CD14-positive monocyte (primary cell): ENCODE measurements at regions not wholly inside any gene's neighbourhood (a gene's known extent, or its start where the extent isn't known, plus 50 kb on each side); places are given as distances from the start of the nearest gene placed in this dataset.
"Not testable (repeated sequence)": the region's sequence is repeated elsewhere in the genome, so short reads cannot be mapped to it uniquely, and the experiment has no call there.

ENCODE experiments used
- DNase-seq, 3 donors: peaks; one replicate each; pipeline ENCODE4 v3.0.0-alpha.2; 2011 to 2022
- H2AFZ ChIP-seq: 2 replicates; pipeline ENCODE4 v1.6.0; 2012; ENCODE audit warnings: mild to moderate bottlenecking, low read depth, low read length, inconsistent platforms; ENCODE audit not compliant: insufficient read depth, poor library complexity, severe bottlenecking
- H3K27ac ChIP-seq, 2 donors: 1 replicate in 1 of 2; 2 replicates in 1 of 2; pipeline ENCODE4 v1.5.1; 2012 to 2013; ENCODE audit warnings: low read length in 2 of 2, control low read depth in 1 of 2, inconsistent platforms in 1 of 2, low read depth in 1 of 2, mild to moderate bottlenecking in 1 of 2
- H3K27me3 ChIP-seq, 2 donors: one replicate each; pipeline versions ENCODE4 v1.6.0 to v1.6.1; 2011 to 2013; ENCODE audit warnings: low read length in 2 of 2; ENCODE audit not compliant: control insufficient read depth in 2 of 2, insufficient read depth in 2 of 2
- H3K36me3 ChIP-seq, 2 donors: replicated peaks in 1 of 2; 1 replicate in 1 of 2; 2 replicates in 1 of 2; pipeline versions ENCODE4 v1.5.1 to v1.6.1; 2012 to 2013; ENCODE audit warnings: low read length in 2 of 2, control low read depth in 1 of 2, inconsistent platforms in 1 of 2, mild to moderate bottlenecking in 1 of 2; ENCODE audit not compliant: insufficient read depth in 2 of 2, control insufficient read depth in 1 of 2
- H3K4me1 ChIP-seq, 2 donors: 1 replicate in 1 of 2; 2 replicates in 1 of 2; pipeline versions ENCODE4 v1.5.1 to v1.6.1; 2012 to 2013; ENCODE audit warnings: low read length in 2 of 2, control low read depth in 1 of 2, inconsistent platforms in 1 of 2, mild to moderate bottlenecking in 1 of 2, moderate library complexity in 1 of 2; ENCODE audit not compliant: insufficient read depth in 2 of 2, control insufficient read depth in 1 of 2
- H3K4me2 ChIP-seq: replicated peaks from 2 replicates; pipeline ENCODE3; 2012; ENCODE audit warnings: low read length, moderate library complexity, mild to moderate bottlenecking; ENCODE audit not compliant: poor library complexity, severe bottlenecking; ENCODE audit errors: extremely low read depth
- H3K4me3 ChIP-seq, 3 experiments: fragments of 200-600 bp in 1 of 3; sonication (generic) in 1 of 3; replicated peaks in 1 of 3; 1 replicate in 2 of 3; 2 replicates in 1 of 3; pipeline ENCODE4 v1.5.1; 2011 to 2013; ENCODE audit warnings: low read length in 3 of 3, mild to moderate bottlenecking in 3 of 3, control low read depth in 2 of 3, low read depth in 2 of 3, inconsistent platforms in 1 of 3, moderate library complexity in 1 of 3
- H3K79me2 ChIP-seq: 2 replicates; pipeline ENCODE4 v1.6.0; 2012; ENCODE audit warnings: mild to moderate bottlenecking, control low read depth, inconsistent platforms, low read length, moderate library complexity; ENCODE audit not compliant: insufficient read depth
- H3K9ac ChIP-seq: 2 replicates; pipeline ENCODE4 v1.6.0; 2017; ENCODE audit warnings: low read length, mild to moderate bottlenecking; ENCODE audit not compliant: insufficient read depth, poor library complexity, severe bottlenecking
- H3K9me3 ChIP-seq, 2 donors: replicated peaks in 1 of 2; 1 replicate in 1 of 2; 2 replicates in 1 of 2; pipeline versions ENCODE4 v1.5.1 to v1.6.1; 2012 to 2013; ENCODE audit warnings: low read length in 2 of 2, control low read depth in 1 of 2; ENCODE audit not compliant: control insufficient read depth in 1 of 2, insufficient read depth in 1 of 2
- H4K20me1 ChIP-seq: 2 replicates; pipeline ENCODE4 v1.6.0; 2012; ENCODE audit warnings: mild to moderate bottlenecking, low read length, control low read depth, moderate library complexity; ENCODE audit not compliant: insufficient read depth
- H3K27ac Mint-ChIP-seq, 7 donors: one replicate each; pipeline ENCODE4 v1.8.0; 2020; ENCODE audit warnings: mild to moderate bottlenecking in 7 of 7, mixed read lengths in 7 of 7, moderate library complexity in 6 of 7, inconsistent platforms in 2 of 7
- H3K27me3 Mint-ChIP-seq, 3 donors: one replicate each; pipeline ENCODE4 v1.8.0; 2021 to 2022; ENCODE audit warnings: low read depth in 3 of 3, mild to moderate bottlenecking in 3 of 3, mixed read lengths in 3 of 3, moderate library complexity in 3 of 3, inconsistent platforms in 1 of 3
- H3K36me3 Mint-ChIP-seq, 2 donors: one replicate each; pipeline ENCODE4 v1.8.0; 2020; ENCODE audit warnings: mixed read lengths in 2 of 2, inconsistent platforms in 1 of 2, mild to moderate bottlenecking in 1 of 2
- H3K4me1 Mint-ChIP-seq: one replicate; pipeline ENCODE4 v1.8.0; 2020; ENCODE audit warnings: mild to moderate bottlenecking, mixed read lengths
- H3K4me3 Mint-ChIP-seq, 2 donors: one replicate each; pipeline ENCODE4 v1.8.0; 2020; ENCODE audit warnings: mild to moderate bottlenecking in 2 of 2, mixed read lengths in 2 of 2, moderate library complexity in 1 of 2
- H3K9me3 Mint-ChIP-seq, 7 donors: one replicate each; pipeline ENCODE4 v1.8.0; 2020 to 2022; ENCODE audit warnings: mixed read lengths in 7 of 7, mild to moderate bottlenecking in 6 of 7, moderate library complexity in 6 of 7, inconsistent platforms in 2 of 7
- WGBS: methylation state at CpG from one replicate; pipeline ENCODE4 v1.1.5; 2013; ENCODE audit warnings: missing lambda C conversion rate; ENCODE audit not compliant: insufficient coverage; 5-methylcytosine and 5-hydroxymethylcytosine counted together
- intact Hi-C, 2 donors: fragments of 100-400 bp; cut with micrococcal nuclease; formaldehyde crosslinking; loops; one replicate each; pipeline versions ENCODE4 v1.15.0 to v1.15.1; 2023
- TF ChIP-seq, protein P1 (sequence below): fragments of 200-600 bp; IDR thresholded peaks from one replicate; pipeline ENCODE4 v1.8.0; 2022; ENCODE audit warnings: antibody characterized with exemption, mild to moderate bottlenecking

DNA sequence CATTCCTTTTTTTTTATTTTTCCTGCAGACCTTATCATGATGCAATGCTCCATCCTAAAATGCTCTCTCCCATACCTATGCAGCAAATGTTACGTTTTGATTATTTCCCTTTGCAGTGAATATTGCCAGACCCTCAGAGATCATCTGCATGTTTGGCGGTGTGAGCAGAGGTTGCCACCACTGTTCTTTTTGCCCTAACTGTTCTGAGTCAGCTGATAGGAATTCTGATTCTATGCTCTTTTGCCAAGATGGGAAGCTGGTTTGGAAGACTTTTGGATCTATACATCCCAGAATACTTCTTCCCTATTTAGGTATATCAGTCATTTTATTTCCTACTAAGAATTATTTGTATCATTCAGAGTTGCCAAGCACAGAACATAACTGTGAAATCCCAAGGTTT is 130.5 kb downstream of the KLF6 start:
- intact Hi-C loops = no loop called here
- H3K27ac Mint-ChIP-seq = no peak overlapping the region
- H2AFZ ChIP-seq = no peak overlapping the region
- no peaks in the 10 kb centered on the region for H4K20me1 ChIP-seq
- no peaks in the 10 kb centered on the region for H3K9me3 ChIP-seq
- H3K36me3 ChIP-seq = no peaks in the 10 kb centered on the region
- peaks cover 0 to 3% (median 0%) of the 10 kb centered on the region in 7 donors for H3K9me3 Mint-ChIP-seq
- no peak for DNase-seq
- no peaks in the 10 kb centered on the region for H3K79me2 ChIP-seq
- 100% methylated on average over 1 of the region's 2 CpGs for WGBS
- H3K9ac ChIP-seq = no peak overlapping the region
- H3K4me1 Mint-ChIP-seq = peaks cover 20% of the 10 kb centered on the region
- no peaks in the 10 kb centered on the region for H3K36me3 Mint-ChIP-seq
- H3K27me3 Mint-ChIP-seq = peaks cover 0 to 6% (median 0%) of the 10 kb centered on the region in 3 donors
- no peak overlapping the region for H3K4me2 ChIP-seq
- H3K27me3 ChIP-seq = no peaks in the 10 kb centered on the region
- H3K27ac ChIP-seq = no peak overlapping the region
- H3K4me3 ChIP-seq = no peak overlapping the region
- H3K4me3 Mint-ChIP-seq = no peak overlapping the region
- TF ChIP-seq, protein P1, sequence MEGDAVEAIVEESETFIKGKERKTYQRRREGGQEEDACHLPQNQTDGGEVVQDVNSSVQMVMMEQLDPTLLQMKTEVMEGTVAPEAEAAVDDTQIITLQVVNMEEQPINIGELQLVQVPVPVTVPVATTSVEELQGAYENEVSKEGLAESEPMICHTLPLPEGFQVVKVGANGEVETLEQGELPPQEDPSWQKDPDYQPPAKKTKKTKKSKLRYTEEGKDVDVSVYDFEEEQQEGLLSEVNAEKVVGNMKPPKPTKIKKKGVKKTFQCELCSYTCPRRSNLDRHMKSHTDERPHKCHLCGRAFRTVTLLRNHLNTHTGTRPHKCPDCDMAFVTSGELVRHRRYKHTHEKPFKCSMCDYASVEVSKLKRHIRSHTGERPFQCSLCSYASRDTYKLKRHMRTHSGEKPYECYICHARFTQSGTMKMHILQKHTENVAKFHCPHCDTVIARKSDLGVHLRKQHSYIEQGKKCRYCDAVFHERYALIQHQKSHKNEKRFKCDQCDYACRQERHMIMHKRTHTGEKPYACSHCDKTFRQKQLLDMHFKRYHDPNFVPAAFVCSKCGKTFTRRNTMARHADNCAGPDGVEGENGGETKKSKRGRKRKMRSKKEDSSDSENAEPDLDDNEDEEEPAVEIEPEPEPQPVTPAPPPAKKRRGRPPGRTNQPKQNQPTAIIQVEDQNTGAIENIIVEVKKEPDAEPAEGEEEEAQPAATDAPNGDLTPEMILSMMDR = no peak
- H3K4me1 ChIP-seq = peaks cover 11 to 13% of the 10 kb centered on the region in 2 donors

DNA sequence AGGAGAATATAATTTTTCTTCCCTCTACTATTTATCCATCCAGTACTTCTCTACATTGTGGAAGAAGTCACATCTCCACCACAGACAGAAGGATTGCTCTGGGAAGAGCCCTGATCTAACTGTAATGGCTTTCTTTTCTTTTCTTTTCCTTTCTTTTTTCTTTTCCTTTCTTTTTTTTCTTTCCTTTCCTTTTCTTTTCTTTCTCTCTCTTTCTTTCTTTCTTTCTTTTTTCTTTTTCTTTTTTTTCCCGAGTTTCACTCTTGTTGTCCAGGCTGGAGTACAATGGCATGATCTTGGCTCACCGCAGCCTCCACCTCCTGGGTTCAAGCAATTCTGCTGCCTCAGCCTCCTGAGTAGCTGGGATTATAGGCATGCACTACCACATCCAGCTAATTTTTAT is 131.7 kb downstream of the KLF6 start:
- H3K4me3 ChIP-seq, H3K27ac Mint-ChIP-seq, H3K9ac ChIP-seq, H4K20me1 ChIP-seq, intact Hi-C loops, H2AFZ ChIP-seq, DNase-seq, H3K9me3 ChIP-seq, H3K27me3 ChIP-seq, H3K36me3 ChIP-seq, H3K27me3 Mint-ChIP-seq, H3K27ac ChIP-seq, H3K79me2 ChIP-seq, H3K9me3 Mint-ChIP-seq, H3K36me3 Mint-ChIP-seq: not testable (repeated sequence)
- peak overlapping the region; percentile 57 to 78 for H3K4me3 Mint-ChIP-seq
- no CpG with 5 or more reads among the region's 2 CpGs for WGBS
- Histone ChIP-seq H3K4me1 (peaks cover 11 to 13% of the 10 kb centered on the region in 2 donors), H3K4me2 (peak overlapping the region; percentile 15)
- H3K4me1 Mint-ChIP-seq = peaks cover 20% of the 10 kb centered on the region
